Erythroblast (primary cell): ENCODE measurements at regions not wholly inside any gene's neighbourhood (a gene's known extent, or its start where the extent isn't known, plus 50 kb on each side); places are given as distances from the start of the nearest gene placed in this dataset.

Experiments used
- GATA1 ChIP-seq: IDR thresholded peaks from 2 replicates; pipeline ENCODE4 v1.6.1; 2011; ENCODE audit warnings: low read depth, mild to moderate bottlenecking, control low read depth, low read length, moderate library complexity
- POLR2A ChIP-seq: IDR thresholded peaks from 2 replicates; pipeline ENCODE4 v1.6.1; 2011; ENCODE audit warnings: mild to moderate bottlenecking, low read length

GRCh38 chr7:50156163-50156562 lies 63.1 kb upstream of the ZPBP start:
- TF ChIP-seq POLR2A (no peak), GATA1 (no peak)
